Mesenchymal stem cell (in vitro differentiated cells and primary cell): ENCODE measurements at regions not wholly inside any gene's neighbourhood (a gene's known extent, or its start where the extent isn't known, plus 50 kb on each side); places are given as distances from the start of the nearest gene placed in this dataset.

Experiments used
- DNase-seq: peaks from one replicate; pipeline ENCODE4 v3.0.0-alpha.2; 2013
- H2AFZ ChIP-seq: one replicate; pipeline ENCODE4 v1.6.1; 2013; ENCODE audit warnings: low read depth, mild to moderate bottlenecking, control low read depth, inconsistent platforms, low read length, moderate library complexity
- H2AK5ac ChIP-seq: 2 replicates; pipeline ENCODE4 v1.6.1; 2013; ENCODE audit warnings: low read length, moderate library complexity, mild to moderate bottlenecking, inconsistent platforms; ENCODE audit not compliant: severe bottlenecking
- H2BK120ac ChIP-seq: one replicate; pipeline ENCODE4 v1.6.1; 2013; ENCODE audit warnings: low read depth, mild to moderate bottlenecking, inconsistent platforms, low read length, moderate library complexity
- H2BK12ac ChIP-seq, 2 experiments: one replicate each; pipeline ENCODE4 v1.6.1; 2013; ENCODE audit warnings: inconsistent platforms in 2 of 2, low read length in 2 of 2, mild to moderate bottlenecking in 2 of 2, moderate library complexity in 2 of 2, control low read depth in 1 of 2
- H2BK15ac ChIP-seq: one replicate; pipeline ENCODE4 v1.6.1; 2013; ENCODE audit warnings: mild to moderate bottlenecking, low read depth, inconsistent platforms; ENCODE audit not compliant: poor library complexity, severe bottlenecking
- H2BK5ac ChIP-seq: 2 replicates; pipeline ENCODE4 v1.6.1; 2013; ENCODE audit warnings: low read depth, mild to moderate bottlenecking, low read length, control low read depth, inconsistent platforms; ENCODE audit not compliant: poor library complexity, severe bottlenecking
- H3K14ac ChIP-seq, 2 experiments: one replicate each; pipeline ENCODE4 v1.6.1; 2013; ENCODE audit warnings: inconsistent platforms in 2 of 2, low read length in 2 of 2, control low read depth in 1 of 2, mild to moderate bottlenecking in 1 of 2, moderate library complexity in 1 of 2
- H3K18ac ChIP-seq, 2 experiments: one replicate each; pipeline ENCODE4 v1.6.1; 2013; ENCODE audit warnings: inconsistent platforms in 2 of 2, low read length in 2 of 2, control low read depth in 1 of 2, low read depth in 1 of 2, mild to moderate bottlenecking in 1 of 2
- H3K23ac ChIP-seq, 2 experiments: one replicate each; pipeline ENCODE4 v1.6.1; 2013; ENCODE audit warnings: inconsistent platforms in 2 of 2, low read length in 2 of 2, mild to moderate bottlenecking in 2 of 2, moderate library complexity in 2 of 2, control low read depth in 1 of 2
- H3K27ac ChIP-seq: 2 replicates; pipeline ENCODE4 v1.5.1; 2013; ENCODE audit warnings: mild to moderate bottlenecking, moderate library complexity, low read length, control low read depth, inconsistent platforms; ENCODE audit not compliant: poor library complexity, severe bottlenecking
- H3K27me3 ChIP-seq, 2 experiments: 2 replicates each; pipeline versions ENCODE4 v1.6.1 to v1.7.0; 2013; ENCODE audit warnings: low read length in 2 of 2, mild to moderate bottlenecking in 2 of 2, moderate library complexity in 2 of 2, control low read depth in 1 of 2, inconsistent platforms in 1 of 2; ENCODE audit not compliant: control insufficient read depth in 1 of 2, insufficient read depth in 1 of 2
- H3K36me3 ChIP-seq, 2 experiments: 2 replicates each; pipeline versions ENCODE4 v1.6.1 to v1.7.0; 2013; ENCODE audit warnings: low read length in 2 of 2, control low read depth in 1 of 2, inconsistent platforms in 1 of 2, low read depth in 1 of 2, mild to moderate bottlenecking in 1 of 2; ENCODE audit not compliant: insufficient read depth in 2 of 2, control insufficient read depth in 1 of 2
- H3K4ac ChIP-seq, 2 experiments: one replicate each; pipeline ENCODE4 v1.6.1; 2013; ENCODE audit warnings: inconsistent platforms in 2 of 2, low read length in 2 of 2, mild to moderate bottlenecking in 2 of 2, moderate library complexity in 2 of 2, control low read depth in 1 of 2, low read depth in 1 of 2
- H3K4me1 ChIP-seq: 2 replicates; pipeline ENCODE4 v1.6.1; 2013; ENCODE audit warnings: low read depth, low read length, control low read depth; ENCODE audit not compliant: control insufficient read depth, insufficient read depth
- H3K4me2 ChIP-seq: 2 replicates; pipeline ENCODE4 v1.6.1; 2013; ENCODE audit warnings: low read length, mild to moderate bottlenecking, inconsistent platforms; ENCODE audit not compliant: poor library complexity, severe bottlenecking
- H3K4me3 ChIP-seq, 2 experiments: 2 replicates each; pipeline versions ENCODE4 v1.5.1 to v1.7.0; 2013; ENCODE audit warnings: low read length in 2 of 2, mild to moderate bottlenecking in 2 of 2, control low read depth in 1 of 2, low read depth in 1 of 2; ENCODE audit not compliant: insufficient read depth in 1 of 2
- H3K79me1 ChIP-seq: replicated peaks from 2 replicates; pipeline ENCODE4 v1.6.1; 2013; ENCODE audit warnings: mild to moderate bottlenecking, control low read depth, low read length, inconsistent platforms; ENCODE audit not compliant: poor library complexity, severe bottlenecking
- H3K9ac ChIP-seq: 2 replicates; pipeline ENCODE4 v1.7.0; 2013; ENCODE audit warnings: mild to moderate bottlenecking, low read length, moderate library complexity
- H3K9me3 ChIP-seq: 2 replicates; pipeline ENCODE4 v1.7.0; 2013; ENCODE audit warnings: mild to moderate bottlenecking, low read length; ENCODE audit not compliant: control insufficient read depth
- H4K8ac ChIP-seq: one replicate; pipeline ENCODE4 v1.6.1; 2013; ENCODE audit warnings: inconsistent platforms, mild to moderate bottlenecking, low read length, moderate library complexity
- H4K91ac ChIP-seq: one replicate; pipeline ENCODE4 v1.6.1; 2013; ENCODE audit warnings: mild to moderate bottlenecking, low read length, inconsistent platforms
- WGBS: methylation state at CpG from one replicate; pipeline ENCODE4 v1.1.7; 2013; ENCODE audit warnings: mixed read lengths; 5-methylcytosine and 5-hydroxymethylcytosine counted together

- Histone ChIP-seq H2AK5ac (no peak overlapping the region), H4K8ac (no peak overlapping the region), H2BK15ac (no peak overlapping the region), H3K79me1 (peaks cover 24% of the 10 kb centered on the region), H4K91ac (no peak overlapping the region), H3K27ac (no peak overlapping the region), H3K36me3 (peaks cover 0 to 8% of the 10 kb centered on the region in 2 experiments), H3K9me3 (peaks cover 41% of the 10 kb centered on the region), H3K14ac (no peak overlapping the region), H3K4me1 (no peaks in the 10 kb centered on the region), H3K27me3 (no peaks in the 10 kb centered on the region), H3K18ac (no peak overlapping the region), H2BK12ac (no peak overlapping the region), H2BK120ac (no peak overlapping the region), H3K9ac (no peak overlapping the region), H2AFZ (no peak overlapping the region), H3K23ac (no peak overlapping the region), H2BK5ac (no peak overlapping the region), H3K4ac (no peak overlapping the region), H3K4me2 (no peak overlapping the region), H3K4me3 (no peak overlapping the region)
- no peak for DNase-seq
- WGBS: no CpG with 5 or more reads among the region's 1 CpG
These were observed 262.8 kb downstream of the ZEB2 start for GRCh38 chr2:144256996-144257707.

- Histone ChIP-seq H3K9ac (no peak overlapping the region), H4K91ac (no peak overlapping the region)
These were observed 265.3 kb downstream of the ZEB2 start for GRCh38 chr2:144254342-144255235.

GRCh38 chr2:144253743-144254142, 266.2 kb downstream of the ZEB2 start:
- H3K18ac ChIP-seq: no peak overlapping the region
- H3K36me3 ChIP-seq: peaks cover 0 to 8% of the 10 kb centered on the region in 2 experiments
- H2BK12ac ChIP-seq: no peak overlapping the region
- H3K4me3 ChIP-seq: no peak overlapping the region
- H2AK5ac ChIP-seq: no peak overlapping the region
- no peak overlapping the region for H3K27ac ChIP-seq
- no peak overlapping the region for H3K4ac ChIP-seq
- H3K79me1 ChIP-seq: peaks cover 28% of the 10 kb centered on the region
- no peak for DNase-seq
- no peak overlapping the region for H2BK120ac ChIP-seq
- H2BK15ac ChIP-seq: no peak overlapping the region
- no peaks in the 10 kb centered on the region for H3K4me1 ChIP-seq
- WGBS: 96% methylated on average over 4 of the region's 4 CpGs
- H2BK5ac ChIP-seq: no peak overlapping the region
- no peak overlapping the region for H3K9ac ChIP-seq
- H2AFZ ChIP-seq: no peak overlapping the region
- no peak overlapping the region for H3K23ac ChIP-seq
- H3K14ac ChIP-seq: no peak overlapping the region
- no peak overlapping the region for H4K91ac ChIP-seq
- H3K27me3 ChIP-seq: no peaks in the 10 kb centered on the region
- H3K4me2 ChIP-seq: no peak overlapping the region
- peaks cover 37% of the 10 kb centered on the region for H3K9me3 ChIP-seq
- H4K8ac ChIP-seq: no peak overlapping the region

More at GRCh38 chr2:144254342-144255235, 265.3 kb downstream of the ZEB2 start:
- WGBS: 91% methylated on average over 2 of the region's 2 CpGs
- no peaks in the 10 kb centered on the region for H3K27me3 ChIP-seq
- no peak overlapping the region for H3K4ac ChIP-seq
- no peak for DNase-seq
- H3K14ac ChIP-seq: no peak overlapping the region
- H3K9me3 ChIP-seq: peaks cover 41% of the 10 kb centered on the region
- H2AK5ac ChIP-seq: no peak overlapping the region
- H3K4me1 ChIP-seq: no peaks in the 10 kb centered on the region
- H3K36me3 ChIP-seq: peaks cover 0 to 8% of the 10 kb centered on the region in 2 experiments
- no peak overlapping the region for H2BK15ac ChIP-seq
- H2AFZ ChIP-seq: no peak overlapping the region
- H2BK5ac ChIP-seq: no peak overlapping the region
- H3K27ac ChIP-seq: no peak overlapping the region
- H2BK120ac ChIP-seq: no peak overlapping the region
- peak overlapping the region; percentile 33 for H3K4me2 ChIP-seq
- no peak overlapping the region for H2BK12ac ChIP-seq
- peaks cover 28% of the 10 kb centered on the region for H3K79me1 ChIP-seq
- no peak overlapping the region for H4K8ac ChIP-seq
- no peak overlapping the region for H3K4me3 ChIP-seq
- no peak overlapping the region for H3K18ac ChIP-seq
- H3K23ac ChIP-seq: no peak overlapping the region

- Histone ChIP-seq H3K9ac (no peak overlapping the region), H4K8ac (no peak overlapping the region), H3K79me1 (peaks cover 29% of the 10 kb centered on the region), H3K4me3 (no peak overlapping the region), H2BK5ac (no peak overlapping the region), H3K4me1 (no peaks in the 10 kb centered on the region), H4K91ac (no peak overlapping the region), H3K4me2 (no peak overlapping the region), H3K4ac (no peak overlapping the region), H3K36me3 (peaks cover 0 to 8% of the 10 kb centered on the region in 2 experiments), H2AK5ac (no peak overlapping the region), H2BK12ac (no peak overlapping the region), H2BK15ac (no peak overlapping the region), H2BK120ac (no peak overlapping the region), H3K18ac (no peak overlapping the region), H3K27ac (no peak overlapping the region), H3K14ac (no peak overlapping the region), H3K27me3 (no peaks in the 10 kb centered on the region), H2AFZ (no peak overlapping the region), H3K23ac (no peak overlapping the region), H3K9me3 (peaks cover 27% of the 10 kb centered on the region)
- WGBS: no CpG with 5 or more reads among the region's 1 CpG
- no peak for DNase-seq
These were observed 267.2 kb downstream of the ZEB2 start for GRCh38 chr2:144252694-144253093.
